GM21723 (cell line): ENCODE measurements at regions not wholly inside any gene's neighbourhood (a gene's known extent, or its start where the extent isn't known, plus 50 kb on each side); places are given as distances from the start of the nearest gene placed in this dataset.
"Not testable (repeated sequence)": the region's sequence is repeated elsewhere in the genome, so short reads cannot be mapped to it uniquely, and the experiment has no call there.

Source experiments
- ATAC-seq: cut with Tn5 transposase; IDR thresholded peaks from one replicate; pipeline ENCODE4 v1.9.1; 2021; ENCODE audit warnings: mild to moderate bottlenecking, moderate library complexity; ENCODE audit not compliant: unreplicated experiment

DNA sequence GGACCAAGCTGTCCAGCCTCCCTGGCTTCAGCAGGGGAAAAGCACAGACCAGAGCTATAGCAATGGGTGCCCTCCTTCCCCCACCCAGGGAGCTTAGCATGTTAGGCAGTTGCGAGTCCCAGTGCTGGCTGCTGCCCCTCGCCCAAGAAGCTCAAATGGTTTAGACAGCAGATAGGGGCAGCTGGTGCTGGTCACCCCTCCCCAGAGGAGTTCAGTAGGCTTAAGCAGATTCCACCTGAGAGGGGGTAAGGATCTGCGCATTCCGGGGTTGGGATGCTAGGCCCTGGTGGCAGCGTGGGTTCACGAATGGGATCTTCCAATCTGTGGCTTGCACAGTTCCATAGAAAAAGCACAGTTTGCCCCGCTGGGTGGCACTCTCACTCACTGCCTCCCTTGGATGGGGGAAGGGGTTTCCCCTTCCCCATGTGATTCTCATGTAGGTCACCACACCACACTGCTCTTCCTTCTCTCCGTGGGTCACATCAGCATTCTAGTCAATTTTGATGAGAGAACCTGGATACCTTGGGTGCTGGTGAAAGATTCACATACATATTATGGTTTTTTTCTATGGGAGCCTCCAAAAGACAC lies 665.6 kb downstream of the C12orf50 start:
- no peak for ATAC-seq

DNA sequence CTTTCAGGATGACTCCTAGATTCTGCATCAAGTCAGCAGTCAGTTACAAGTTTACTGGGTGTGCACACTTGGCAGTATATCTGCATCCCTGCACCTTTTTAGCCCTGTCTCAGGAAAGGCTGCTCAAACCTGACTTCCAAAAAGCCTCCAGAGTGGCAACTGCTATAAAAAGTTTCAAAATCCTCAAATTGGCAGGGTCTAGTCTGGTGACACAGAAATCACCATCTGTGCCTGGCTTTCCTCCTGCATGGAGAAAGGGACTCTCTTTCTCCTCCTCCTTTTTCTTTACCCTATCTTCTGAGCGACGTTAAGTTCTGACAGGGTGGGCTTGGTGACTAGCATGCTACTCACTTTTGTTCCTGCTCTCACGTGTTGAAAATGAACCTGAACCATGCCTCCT lies 679.5 kb downstream of the C12orf50 start:
- ATAC-seq = no peak

DNA sequence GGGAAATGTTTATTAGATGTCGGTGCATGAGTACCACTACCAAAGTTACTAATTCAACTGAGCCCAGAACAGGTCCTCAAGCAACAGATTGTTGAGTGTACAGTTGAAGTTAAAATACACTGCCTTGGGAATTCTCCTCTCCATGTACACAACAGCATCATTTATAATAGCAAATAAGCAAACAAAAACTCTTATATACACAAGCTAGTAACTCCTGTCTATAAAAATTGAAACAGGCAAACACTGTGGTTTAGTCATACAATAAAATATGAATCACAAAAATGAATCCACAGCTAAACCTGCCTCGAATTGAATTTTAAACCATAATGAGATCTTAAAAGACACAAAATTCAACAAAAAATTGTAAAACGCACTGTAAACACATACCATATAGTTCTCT lies 681.1 kb downstream of the C12orf50 start:
- ATAC-seq = no peak

DNA sequence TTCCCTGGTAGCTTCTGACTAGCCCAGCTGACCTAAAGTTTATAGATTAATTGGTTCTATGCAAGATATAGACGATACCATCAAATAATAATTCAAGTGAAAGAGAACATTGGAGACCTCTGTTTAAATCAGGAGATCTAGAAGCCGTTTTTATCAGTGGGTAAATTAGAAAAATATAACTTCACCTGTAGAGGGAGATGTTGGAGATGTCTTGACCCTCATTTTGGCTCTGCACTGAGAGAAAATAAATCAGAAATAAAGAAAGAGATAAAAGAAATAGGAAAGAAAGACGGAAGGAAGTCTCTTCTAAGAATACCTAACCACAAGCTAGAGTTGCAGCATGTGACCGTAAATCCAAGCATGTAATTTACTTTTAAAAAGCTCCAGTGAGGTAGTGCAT lies 684.5 kb downstream of the C12orf50 start:
- ATAC-seq = no peak

DNA sequence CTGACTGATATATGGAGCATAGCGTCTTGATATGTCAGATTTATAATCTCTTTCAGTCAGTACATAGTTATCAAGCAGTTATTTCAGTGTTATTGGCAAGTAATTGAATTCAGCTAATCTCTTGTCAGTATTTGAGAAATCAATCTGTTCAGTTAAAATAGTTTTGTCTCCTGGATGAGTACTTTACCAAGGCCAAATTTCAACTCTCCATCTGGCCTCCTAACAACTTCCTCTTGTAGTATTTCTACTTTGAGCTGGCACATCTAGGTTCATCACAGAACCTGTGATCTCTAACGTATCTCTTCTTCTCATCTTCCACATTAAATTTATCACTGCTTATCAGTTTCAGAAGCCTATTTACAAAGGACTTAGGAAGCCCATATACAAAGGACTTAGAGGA lies 690.5 kb downstream of the C12orf50 start:
- no peak for ATAC-seq

DNA sequence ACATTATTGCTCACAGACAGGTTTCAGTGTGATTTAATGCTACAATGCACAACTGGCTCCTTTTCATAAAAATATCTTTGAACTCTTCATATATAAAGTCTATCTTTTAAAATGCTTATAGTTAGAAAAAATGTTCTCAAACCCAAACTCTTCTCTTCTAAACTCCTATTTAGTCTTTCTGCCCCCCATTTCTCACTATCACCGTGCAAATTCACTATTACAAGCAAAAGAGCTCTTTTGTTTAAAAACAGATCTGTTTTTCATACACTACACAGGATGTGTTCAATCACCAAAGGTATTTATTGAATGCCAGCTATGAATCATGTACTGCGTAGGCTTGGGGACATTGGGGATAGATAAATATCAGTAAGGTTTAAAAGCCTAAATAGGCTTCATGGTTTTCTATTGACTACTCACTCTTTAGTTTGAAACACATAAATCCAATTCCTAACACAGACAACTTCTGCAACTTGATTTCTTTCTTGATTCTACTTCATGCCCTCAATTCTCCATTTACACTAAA lies 692.3 kb downstream of the C12orf50 start:
- ATAC-seq = no peak

DNA sequence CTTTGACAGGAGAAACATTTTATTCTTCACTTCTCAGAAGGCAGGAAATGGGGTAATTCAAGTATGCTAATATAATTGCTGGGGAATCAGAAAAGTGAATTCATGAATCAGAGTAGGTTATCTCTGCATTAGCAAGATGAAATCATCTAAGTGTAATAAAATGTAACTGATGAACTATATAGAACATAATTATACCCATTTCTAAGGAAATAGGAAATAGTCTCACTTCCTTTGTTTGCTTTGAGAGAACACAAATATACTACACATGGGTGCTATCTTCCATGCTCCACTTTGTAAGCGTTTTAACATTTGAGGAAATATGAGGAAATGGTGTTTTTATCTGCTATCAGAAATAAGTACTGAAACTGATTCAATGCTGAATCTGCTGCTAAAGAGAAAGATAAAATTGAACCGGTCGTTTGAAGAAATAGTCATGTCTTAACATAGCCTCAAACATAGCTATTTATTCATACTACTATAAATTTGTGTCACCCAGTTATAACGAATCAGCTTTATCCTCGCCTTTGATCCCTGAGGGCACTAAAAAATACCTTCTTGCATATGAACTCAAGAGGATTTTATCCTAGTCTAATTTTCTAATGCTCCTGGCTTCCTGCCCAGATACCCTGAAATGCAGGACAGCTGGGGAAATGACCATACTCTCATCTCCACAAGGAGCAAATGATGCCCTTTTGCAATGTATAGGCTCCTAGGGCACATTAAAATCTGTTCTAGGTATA lies 696.0 kb downstream of the C12orf50 start:
- no peak for ATAC-seq

DNA sequence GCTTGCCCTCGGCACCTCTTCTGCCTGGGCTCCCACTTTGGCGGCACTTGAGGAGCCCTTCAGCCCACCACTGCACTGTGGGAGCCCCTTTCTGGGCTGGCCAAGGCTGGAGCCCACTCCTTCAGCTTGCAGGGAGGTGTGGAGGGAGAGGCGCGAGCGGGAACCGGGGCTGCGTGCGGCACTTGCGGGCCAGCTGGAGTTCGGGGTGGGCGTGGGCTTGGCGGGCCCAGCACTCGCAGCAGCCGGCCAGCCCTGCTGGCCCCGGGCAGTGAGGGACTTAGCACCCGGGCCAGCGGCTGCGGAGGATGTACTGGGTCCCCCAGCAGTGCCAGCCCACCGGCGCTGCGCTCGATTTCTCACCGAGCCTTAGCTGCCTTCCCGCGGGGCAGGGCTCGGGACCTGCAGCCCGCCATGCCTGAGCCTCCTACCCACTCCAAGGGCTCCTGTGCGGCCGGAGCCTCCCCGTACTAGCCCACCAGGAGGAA lies 699.1 kb downstream of the C12orf50 start:
- ATAC-seq = not testable (repeated sequence)

DNA sequence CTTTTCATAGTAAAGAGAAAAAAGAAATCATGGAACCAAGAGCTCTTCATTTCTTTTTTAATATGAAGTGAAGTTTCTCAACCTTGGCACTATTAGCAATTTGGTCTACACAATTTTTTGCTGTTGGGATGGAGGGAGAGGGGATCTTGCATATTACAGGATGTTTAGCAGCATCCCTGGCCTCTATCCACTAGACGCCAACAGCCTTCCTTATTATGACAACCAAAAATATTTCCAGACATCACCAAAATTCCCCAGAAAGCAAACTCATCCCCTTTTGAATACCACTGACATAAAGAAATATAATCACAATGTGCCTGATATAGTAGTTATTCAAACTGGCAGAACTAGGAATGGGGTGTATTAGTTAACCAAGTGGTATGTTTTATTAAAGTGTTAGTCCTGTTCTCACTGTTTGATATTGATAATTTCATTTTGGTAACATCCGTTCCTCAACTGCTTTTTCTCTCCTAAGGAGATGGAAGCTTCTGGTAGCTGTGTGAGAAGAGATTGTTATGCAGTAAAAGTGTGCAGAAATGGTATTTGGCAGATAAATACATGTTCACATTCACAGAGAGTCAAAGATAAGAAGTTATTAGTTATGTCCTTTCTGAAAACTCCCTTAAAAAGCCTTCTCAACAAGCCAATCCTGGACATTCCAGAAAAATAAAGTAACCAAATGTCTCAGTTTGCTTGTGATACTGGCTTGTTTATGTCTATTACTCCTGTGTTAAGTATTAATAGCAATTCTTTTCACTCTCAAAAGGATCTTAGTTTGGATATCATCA lies 699.9 kb downstream of the C12orf50 start:
- ATAC-seq = no peak

DNA sequence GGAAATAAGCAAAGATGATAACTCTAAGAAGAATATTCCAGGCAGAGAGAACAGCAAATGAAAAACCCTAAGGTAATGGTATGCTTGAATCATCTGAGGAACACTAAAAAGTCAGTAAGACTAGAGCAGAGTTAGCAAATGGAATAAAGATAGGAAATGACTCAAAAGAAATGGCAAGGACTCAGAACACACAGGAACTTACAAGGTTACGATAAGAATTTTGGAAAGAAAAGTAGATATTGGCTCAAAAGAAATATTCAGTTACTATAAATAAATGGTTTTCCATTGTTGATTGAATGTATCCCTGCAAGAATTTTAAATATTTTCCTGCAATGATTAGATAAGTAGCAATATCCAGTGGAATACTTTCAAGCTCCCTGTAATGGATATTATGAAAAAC lies 705.8 kb downstream of the C12orf50 start:
- no peak for ATAC-seq

DNA sequence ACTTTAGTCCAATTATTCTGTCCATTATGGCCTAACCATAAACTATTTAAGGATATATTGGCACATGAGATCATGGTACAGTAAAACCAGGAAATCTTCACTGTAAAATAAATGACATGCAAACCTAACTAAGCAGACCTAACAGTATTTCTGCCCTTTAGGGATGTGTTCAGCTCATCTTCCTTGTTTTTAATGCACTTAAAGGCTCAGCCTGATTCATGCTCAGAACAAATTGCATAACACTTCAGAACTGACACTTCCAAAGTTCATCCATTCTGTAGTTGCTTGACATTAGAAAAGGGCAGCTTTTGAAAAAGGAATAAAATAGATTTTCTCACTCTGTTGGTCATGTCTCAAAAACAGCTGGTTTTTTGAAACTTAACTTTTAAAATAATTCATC lies 708.5 kb downstream of the C12orf50 start:
- no peak for ATAC-seq

DNA sequence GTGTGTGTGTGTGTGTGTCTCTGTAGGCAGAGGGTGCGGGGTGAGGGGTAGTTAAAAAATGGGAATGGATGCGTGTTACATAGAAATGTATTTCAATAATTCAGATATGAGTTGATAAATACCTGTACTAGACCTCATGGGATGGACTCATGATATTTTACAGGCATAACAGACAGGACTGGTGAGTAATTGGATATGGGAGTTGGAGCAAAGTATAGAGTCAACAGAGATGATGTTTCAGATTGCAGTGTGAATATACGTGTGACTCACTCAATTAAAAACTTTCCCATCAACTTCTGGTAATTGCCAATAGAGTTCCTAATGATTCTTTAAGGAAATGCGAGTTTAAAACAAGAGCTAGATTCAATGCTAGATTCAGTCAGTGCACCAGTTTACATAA lies 711.9 kb downstream of the C12orf50 start:
- no peak for ATAC-seq

DNA sequence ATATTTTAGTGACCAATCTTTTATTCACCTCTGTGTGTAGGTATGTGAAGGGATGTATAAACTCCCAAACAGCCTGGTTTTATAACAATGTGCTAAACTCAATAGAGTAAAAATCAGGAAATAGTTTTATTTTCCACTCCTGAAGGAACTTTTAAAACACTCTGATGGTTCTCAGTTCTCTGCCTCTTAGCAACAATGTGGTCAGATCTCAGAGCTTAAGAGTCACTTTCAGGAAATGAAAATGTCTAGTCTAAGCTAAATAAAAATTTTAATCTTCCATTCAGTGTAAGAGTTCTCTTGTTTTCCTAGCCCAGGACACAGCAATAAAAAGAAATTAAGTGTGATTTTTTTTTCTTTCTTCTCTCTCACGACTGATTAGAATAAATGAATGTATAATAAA lies 718.0 kb downstream of the C12orf50 start:
- ATAC-seq = peak; percentile 90

DNA sequence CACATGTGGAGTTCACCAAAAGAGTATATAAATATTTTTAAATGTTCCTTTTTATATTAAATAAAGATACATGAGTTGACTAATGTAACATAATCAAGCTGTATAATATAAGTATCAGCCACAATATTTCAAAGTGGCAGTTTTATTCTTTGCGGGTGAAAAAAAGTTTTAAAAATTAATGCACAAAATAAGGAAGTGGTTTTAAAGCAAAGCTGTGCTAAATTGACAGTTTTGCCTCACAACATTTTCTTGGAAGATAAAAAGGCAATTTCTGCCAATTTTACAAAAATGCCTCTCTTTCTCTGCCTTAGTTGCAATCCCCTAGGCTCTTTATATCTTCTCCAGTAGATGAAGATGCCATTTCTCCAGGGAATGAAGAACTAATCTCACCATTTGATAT lies 719.1 kb downstream of the C12orf50 start:
- no peak for ATAC-seq

DNA sequence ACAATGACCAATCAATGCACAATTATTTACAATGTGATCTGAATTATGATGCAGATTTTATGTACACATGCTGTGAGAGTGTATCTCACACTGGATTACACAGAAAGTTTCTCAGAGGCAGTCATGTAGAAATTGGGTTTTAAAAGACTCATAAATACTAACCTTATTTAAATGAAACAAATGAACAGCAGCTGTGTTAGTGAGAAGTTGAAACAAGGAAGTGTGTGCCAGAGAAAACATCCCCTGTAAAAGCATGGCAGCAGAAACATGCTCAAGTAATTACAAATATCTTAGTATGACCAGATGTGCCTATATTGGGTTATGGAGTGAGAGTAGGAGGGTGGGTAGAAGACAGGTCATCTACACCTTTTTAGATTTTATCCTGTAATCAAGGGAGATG lies 723.7 kb downstream of the C12orf50 start:
- ATAC-seq = peak; percentile 52

DNA sequence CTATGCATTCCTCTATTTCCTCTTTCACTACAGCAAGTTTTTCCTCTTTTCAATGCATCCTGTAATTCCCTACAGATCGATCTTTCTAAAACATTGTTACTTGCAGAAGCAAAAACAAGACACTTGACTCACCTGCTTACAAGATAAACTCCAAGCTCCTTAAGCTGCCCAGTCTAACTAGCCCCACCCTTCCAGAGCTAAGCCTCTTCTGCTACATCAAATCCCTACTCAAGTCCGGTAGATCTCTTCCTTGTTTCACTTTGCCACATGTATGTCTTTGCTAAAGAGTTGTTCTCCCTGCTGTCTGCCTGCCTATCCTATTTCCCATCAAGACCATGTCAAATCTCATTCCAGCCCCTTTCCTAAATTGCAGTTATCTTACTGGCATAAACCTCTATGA lies 724.8 kb downstream of the C12orf50 start:
- ATAC-seq = no peak

DNA sequence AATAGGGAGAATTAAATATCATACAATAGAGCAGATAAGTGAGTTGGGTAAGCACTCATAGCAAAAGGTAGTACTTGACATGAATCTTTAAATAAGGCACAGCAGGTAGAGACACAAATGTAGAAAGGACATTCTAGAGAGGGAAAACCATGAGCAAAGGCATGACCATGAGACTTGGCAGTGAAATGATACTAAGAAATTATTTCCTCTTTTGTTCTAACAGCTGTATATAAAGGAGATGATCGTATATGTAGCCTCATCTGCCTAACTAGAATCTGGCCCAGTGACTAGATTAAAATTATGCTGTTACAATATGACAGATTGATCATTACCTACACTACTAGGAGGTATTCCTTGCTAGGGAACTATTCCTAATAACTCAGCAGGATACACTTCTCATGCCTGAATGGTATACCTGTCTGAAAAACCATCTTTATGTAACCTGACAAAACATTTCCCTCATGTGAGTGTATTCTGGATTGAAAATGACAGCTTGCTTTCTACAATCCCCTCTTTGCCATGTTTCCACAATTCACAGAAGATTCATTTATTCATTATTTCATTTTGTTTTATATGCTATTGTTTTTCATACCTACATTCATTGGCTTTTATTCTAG lies 725.7 kb downstream of the C12orf50 start:
- ATAC-seq = no peak

DNA sequence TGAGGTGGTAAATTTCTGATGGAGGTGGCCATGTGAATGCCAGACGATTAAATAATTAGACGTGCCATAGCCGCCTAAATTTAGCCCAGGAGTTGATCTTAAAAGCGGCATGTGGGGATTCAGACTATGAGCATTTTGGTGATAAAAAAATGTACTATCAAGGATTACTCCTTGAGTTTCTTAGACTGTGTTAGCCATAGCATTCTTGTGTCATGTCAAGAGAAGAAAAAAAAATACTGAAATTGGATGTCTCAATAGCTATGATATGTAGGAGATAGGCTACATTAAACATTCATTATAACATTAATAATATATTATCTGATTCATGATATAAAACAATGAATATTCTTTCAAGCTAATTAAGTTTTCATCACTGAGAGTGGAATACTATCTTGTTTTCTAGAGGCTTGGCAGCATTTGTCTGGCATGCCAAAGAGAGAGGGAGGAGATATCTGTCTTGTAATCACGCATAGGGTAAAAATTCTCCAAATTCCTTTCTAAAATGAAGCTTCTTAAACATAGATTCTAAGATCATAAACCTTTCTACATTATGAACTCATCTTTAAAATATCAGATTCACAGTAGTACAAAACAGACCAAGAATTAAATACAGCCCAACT lies 727.0 kb downstream of the C12orf50 start:
- ATAC-seq = no peak

DNA sequence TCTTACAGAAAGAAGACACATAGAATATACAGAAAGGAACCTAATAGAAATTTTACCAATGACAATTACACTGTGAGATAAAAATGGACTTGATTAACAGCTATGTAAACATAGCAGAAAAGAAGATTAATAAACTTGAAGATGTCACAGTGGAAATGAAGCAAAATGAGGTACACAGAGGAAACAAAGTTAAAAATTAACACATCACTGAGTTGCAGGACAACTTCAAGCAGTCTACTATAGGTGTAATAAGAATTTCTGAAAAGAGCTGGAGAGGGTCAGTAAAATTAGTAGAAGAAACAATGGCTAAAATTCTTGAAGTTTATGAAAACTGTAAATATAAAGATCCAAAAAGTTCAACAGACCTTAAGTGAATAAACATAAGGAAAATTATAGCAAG lies 738.7 kb downstream of the C12orf50 start:
- ATAC-seq = no peak

DNA sequence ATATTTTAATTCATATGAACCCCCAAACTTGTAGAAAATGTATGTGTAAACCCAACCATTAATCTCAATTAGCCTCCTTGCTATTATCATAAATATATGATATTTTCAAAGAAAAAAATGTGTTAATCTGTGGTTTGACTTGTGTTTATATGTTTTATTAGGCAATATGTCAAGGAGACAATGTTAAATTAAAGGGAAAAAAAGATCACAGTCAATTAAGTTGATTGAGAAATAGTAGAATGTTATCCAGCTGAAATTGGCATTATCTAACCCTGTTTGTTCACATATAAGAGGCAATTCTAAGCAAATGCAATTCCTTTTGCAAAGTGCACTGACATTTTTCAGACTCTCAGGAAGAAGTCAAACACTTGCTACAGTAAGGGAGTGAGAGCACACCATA lies 745.3 kb downstream of the C12orf50 start:
- ATAC-seq = no peak

DNA sequence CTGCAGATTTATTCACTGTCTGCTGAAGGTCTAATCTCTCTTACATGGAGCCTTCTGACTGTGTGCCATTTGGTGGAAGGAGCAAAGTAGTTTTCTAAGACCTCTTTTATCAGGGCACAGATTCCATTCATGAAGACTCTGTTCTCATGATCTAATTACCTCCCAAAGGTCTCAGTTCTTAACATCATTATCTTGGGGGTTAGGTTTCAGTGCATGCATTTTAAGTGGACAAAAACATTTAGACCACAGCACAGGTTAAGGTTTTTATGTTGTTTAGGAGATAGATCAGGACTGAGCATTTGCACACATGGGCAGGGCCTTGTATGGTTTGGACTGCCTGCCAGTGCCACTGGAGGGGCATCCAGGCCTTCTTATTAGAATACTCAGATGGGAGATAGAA lies 746.1 kb downstream of the C12orf50 start:
- no peak for ATAC-seq
